SK-N-SH treated with all-trans-retinoic acid at 6 μM for 48 hours (cell line): ENCODE measurements at regions not wholly inside any gene's neighbourhood (a gene's known extent, or its start where the extent isn't known, plus 50 kb on each side); places are given as distances from the start of the nearest gene placed in this dataset.

Experiments
- ARNTL ChIP-seq: fragments of 450-650 bp; formaldehyde crosslinking; IDR thresholded peaks from 2 replicates; pipeline ENCODE4 v1.5.0; 2020; ENCODE audit warnings: low read depth, mild to moderate bottlenecking, moderate library complexity, borderline replicate concordance
- BACH2 ChIP-seq: fragments of 250-450 bp; sonication (Bioruptor Pico); IDR thresholded peaks from 2 replicates; pipeline ENCODE4 v1.9.0; 2021; ENCODE audit warnings: mild to moderate bottlenecking, borderline replicate concordance
- CREB5 ChIP-seq: fragments of 250-450 bp; sonication (Bioruptor Pico); IDR thresholded peaks from 2 replicates; pipeline ENCODE4 v1.5.1; 2020; ENCODE audit warnings: low read depth, mild to moderate bottlenecking, moderate library complexity
- ESRRG ChIP-seq: fragments of 250-450 bp; sonication (Bioruptor Pico); IDR thresholded peaks from 2 replicates; pipeline ENCODE4 v1.6.1; 2021; ENCODE audit warnings: mild to moderate bottlenecking
- RARB ChIP-seq: fragments of 250-450 bp; sonication (Bioruptor Pico); IDR thresholded peaks from 2 replicates; pipeline ENCODE4 v1.8.0; 2021; ENCODE audit warnings: mild to moderate bottlenecking, moderate library complexity
- TOX ChIP-seq: fragments of 250-450 bp; sonication (Bioruptor Pico); IDR thresholded peaks from 2 replicates; pipeline ENCODE4 v1.8.0; 2021; ENCODE audit warnings: mild to moderate bottlenecking, moderate library complexity, borderline replicate concordance
- ZFP30 ChIP-seq: fragments of 450-650 bp; formaldehyde crosslinking; IDR thresholded peaks from 2 replicates; pipeline ENCODE4 v1.5.0; 2022; ENCODE audit warnings: mild to moderate bottlenecking, moderate library complexity

- TF ChIP-seq CREB5 (CRISPR knock-in tag) (no peak), ZFP30 (CRISPR knock-in tag) (no peak), ESRRG (CRISPR knock-in tag) (no peak), ARNTL (CRISPR knock-in tag) (no peak), BACH2 (CRISPR knock-in tag) (no peak), RARB (no peak), TOX (CRISPR knock-in tag) (no peak)
Measured at GRCh38 chr14:97604731-97605130, 807.5 kb downstream of the VRK1 start.
